IPS-NIHi11 (cell line): ENCODE measurements at regions not wholly inside any gene's neighbourhood (a gene's known extent, or its start where the extent isn't known, plus 50 kb on each side); places are given as distances from the start of the nearest gene placed in this dataset.
"Not testable (repeated sequence)": the region's sequence is repeated elsewhere in the genome, so short reads cannot be mapped to it uniquely, and the experiment has no call there.

Source experiments
- DNase-seq: peaks from one replicate; pipeline ENCODE4 v3.0.0; 2012; ENCODE audit warnings: mixed read lengths, low spot score

GRCh38 chr9:100639854-100640253 is 62.0 kb downstream of the CAVIN4 start:
- no peak for DNase-seq

- DNase-seq: no peak
These were observed 62.7 kb downstream of the CAVIN4 start for GRCh38 chr9:100640447-100641050.

DNA sequence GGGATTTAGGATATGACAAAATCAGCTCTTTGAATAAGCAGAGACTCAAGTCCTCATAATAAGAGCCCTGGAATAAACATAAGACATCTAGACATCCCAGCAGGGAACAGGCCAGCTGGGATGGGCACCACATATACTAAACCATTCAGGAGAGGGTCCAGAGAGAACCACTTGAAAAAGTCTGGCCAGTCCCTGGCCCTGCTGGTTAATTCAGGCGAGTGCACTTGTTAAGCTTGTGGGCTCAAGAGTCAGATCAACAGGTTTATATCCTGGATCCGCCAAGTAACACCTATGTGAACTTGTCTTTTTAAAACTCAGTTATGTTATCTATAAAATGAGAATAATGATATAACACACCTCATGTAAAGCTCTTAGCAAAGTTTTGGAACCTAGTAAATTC is 63.3 kb downstream of the CAVIN4 start:
- DNase-seq: no peak

- DNase-seq: no peak
These were observed 75.0 kb downstream of the CAVIN4 start for GRCh38 chr9:100652850-100653249.

GRCh38 chr9:100653643-100654334 is 75.9 kb downstream of the CAVIN4 start:
- DNase-seq: no peak

DNA sequence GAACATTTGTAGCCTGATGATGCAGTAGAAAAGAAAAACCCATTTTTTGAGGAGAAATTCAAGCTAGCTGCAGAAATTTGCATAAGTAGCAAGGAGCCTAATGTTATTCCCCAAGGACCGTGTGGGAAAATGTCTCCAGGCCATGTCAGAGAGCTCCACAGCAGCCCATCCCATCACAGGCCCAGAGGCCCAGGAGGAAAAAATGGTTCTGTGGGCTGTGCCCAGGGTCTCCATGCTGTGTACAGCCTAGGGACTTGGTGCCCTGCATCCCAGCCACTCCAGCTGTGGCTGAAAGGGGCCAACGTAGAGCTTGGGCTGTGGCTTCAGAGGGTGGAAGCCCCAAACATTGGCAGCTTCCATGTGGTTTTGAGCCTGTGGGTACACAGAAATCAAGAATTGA is 79.0 kb downstream of the CAVIN4 start:
- DNase-seq: not testable (repeated sequence)

DNA sequence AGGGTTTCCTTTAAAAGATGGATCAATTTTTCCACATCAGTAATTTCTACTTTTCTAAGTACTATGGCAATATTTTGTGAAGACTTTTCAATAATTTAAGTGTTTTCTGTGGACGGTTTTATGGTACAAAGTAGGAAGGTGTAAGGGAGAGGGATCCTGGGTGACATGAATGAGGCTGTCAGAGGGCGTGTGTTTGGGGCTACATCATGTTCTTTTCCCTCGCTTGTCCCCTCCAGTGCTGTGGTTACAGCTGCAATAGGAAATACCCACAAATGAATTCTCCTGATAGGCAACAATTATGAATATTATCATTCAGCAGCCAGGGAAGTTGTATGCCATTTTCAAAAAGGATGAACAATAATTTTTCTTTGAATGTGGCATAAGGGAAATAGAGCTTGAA is 83.8 kb downstream of the CAVIN4 start:
- no peak for DNase-seq

DNA sequence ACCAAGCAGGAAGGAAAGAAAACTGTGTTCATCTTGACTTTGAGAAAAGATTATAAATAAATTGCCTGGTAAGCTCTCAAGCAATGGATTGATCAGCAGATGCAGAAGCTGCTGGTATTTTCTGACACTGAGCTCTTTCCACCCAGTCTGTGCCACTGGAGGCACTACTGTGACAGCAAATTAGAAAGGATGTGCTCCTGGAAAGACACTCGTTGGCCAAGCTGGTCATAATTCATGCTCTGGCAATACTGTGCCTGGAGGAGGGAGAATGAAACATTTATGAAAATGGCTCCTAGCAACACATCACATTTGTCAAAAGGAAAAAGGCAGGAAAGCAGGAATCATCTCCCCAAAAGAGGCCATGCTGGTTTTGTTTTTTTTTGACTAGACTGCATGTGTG is 84.2 kb downstream of the CAVIN4 start:
- DNase-seq: no peak

DNA sequence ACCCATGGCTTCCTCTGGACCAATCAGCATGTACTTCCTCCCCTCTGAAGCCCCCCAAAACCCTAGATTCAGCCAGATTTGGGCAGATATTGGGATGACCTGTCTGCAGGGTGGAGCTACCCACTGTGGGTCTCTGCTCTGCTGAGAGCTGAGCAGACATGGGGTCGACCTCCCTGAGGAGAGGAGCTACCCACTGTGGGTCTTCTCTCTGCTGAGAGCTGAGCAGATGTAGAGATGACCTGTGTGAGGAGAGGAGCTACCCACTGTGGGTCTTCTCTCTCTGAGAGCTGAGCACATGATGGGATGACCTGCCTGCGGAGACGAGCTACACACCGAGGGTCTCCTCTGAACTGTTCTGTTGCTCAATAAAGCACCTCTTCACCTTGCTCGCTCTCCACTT is 89.6 kb downstream of the CAVIN4 start:
- no peak for DNase-seq

DNA sequence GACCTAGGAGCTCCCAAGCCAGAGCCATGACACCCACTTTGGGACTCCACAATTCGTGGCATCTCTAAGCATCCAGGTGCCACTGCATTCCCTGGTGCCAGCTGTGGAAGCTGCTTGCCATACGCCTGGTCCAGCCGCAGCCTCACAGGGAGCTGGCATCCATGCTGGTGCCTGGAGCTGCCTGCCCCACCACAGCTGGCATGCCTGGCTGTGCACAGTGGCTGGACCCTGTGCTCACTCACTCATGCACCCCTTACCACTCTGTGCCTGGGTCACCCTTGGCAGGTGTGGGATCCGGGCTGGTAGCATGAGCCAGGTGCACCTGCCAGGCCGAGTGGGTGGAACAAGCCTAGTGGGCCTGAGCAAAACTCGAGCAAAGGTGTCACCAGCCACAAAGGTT is 90.1 kb downstream of the CAVIN4 start:
- DNase-seq: no peak

- peak; percentile 25 for DNase-seq
These were observed 92.1 kb downstream of the CAVIN4 start for GRCh38 chr9:100669968-100670367.

DNA sequence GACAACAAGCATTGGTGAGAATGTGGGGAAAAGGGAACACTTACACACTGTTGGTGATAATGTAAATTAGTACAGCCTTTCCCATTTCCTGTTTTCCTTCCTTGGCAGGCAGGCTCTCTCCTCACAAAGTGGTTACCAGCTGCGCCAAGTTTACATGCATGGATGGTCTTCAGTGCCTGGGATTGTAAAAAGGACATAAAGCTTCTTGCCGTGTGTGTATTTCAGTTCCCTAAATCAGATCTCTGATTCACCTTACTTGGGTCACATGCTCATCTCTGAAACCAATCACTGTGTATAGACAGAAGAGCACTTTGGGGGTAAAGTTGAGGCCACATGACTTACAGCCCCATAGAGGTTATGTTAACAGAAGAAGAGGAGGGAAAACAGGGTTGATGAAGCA is 92.8 kb downstream of the CAVIN4 start:
- no peak for DNase-seq

DNA sequence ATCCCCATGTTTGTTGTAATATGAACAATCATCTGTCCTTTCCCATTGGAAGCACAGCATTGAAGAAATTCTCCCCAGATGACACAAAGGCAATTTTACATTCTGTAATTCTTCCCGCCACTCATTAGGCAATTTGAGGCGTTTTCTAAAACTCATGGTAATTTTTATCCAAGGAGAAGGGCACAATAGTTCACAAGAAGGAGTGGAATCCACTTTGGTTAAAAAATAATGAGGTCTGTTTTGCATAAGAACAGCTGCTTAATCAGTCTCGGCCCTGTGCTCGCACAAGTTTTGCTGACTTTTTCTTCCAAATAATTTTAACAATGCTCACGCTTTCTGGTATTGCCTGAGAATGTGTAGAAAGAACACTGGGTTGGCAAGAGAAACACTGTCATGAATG is 94.0 kb downstream of the CAVIN4 start:
- no peak for DNase-seq

GRCh38 chr9:100673249-100673648 is 95.4 kb downstream of the CAVIN4 start:
- DNase-seq: no peak

GRCh38 chr9:100674419-100675122 is 96.7 kb downstream of the CAVIN4 start:
- no peak for DNase-seq

DNA sequence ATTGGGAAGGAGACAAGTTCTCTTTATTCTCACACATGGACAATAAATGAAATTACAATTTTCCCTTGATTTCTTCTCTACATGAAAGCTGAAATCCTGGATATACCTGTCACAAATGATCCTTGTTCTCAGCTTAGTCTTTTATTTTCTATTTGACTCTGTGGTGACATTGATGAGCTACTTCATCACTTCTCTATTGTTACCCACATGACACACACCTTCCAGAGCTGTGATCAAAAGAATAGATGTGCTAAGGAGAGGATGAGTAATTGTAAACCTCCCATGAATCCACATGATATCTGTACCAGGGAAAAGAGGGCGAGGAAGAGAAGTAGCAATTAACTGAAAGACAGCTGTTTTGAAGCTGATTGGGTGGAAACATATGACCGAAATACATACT is 102.0 kb downstream of the CAVIN4 start:
- no peak for DNase-seq

GRCh38 chr9:100686420-100686819 is 108.5 kb downstream of the CAVIN4 start:
- DNase-seq: no peak

DNA sequence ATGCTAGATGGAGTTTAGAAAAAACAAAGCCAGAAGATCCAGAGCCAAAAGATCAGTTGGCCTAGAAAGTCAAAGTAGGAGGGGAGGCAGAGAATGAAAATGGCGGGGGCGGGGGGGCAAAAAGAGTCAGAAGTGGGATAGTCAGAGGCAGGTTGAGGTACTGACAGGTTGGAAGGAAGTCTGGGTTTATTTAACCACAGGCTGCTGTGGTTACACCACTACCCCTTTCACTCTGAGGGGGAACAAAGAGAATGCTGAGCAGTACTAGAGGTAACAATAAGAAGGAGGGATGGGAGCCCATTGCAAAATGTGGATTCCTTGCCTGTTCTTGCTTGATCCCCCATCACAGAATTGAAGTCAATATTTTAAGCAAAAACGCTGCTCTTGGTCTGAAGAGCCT is 111.8 kb downstream of the CAVIN4 start:
- no peak for DNase-seq

DNA sequence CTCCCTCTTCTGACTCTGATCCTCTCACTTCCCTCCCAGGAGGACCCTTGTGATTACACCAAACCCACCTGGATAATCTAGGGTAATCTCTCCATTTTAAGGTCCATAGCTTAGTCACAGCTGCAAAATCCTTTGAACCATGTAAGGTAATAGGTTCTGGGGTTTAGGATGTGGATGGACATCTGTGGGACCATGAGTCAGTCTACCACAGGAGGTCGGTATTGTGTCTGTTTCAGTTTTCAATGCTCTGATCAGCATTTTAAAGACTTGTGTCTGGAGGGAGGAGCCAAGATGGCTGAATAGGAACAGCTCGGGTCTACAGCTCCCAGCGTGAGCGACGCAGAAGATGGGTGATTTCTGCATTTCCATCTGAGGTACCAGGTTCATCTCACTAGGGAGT is 112.6 kb downstream of the CAVIN4 start:
- no peak for DNase-seq

GRCh38 chr9:100697339-100697738 is 119.5 kb downstream of the CAVIN4 start:
- DNase-seq: no peak

DNA sequence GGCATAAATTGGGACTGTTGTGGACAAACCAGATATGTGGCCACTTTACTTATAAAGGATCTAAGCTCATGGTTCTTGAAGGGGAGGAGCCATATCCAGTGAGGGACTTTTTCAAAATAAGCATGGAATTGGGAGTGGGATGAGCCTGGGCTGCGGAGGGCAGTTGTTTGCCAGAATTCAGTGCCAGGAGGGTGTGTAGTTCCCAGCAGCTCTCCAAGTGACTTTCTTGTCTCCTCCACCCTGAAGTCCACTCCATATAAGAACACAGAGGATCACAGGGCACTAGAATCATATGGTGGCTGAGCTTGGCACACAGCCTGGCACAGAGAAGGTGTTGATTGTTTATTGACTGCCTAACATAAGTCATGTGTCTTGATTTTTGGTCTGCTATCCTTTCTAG is 121.1 kb downstream of the CAVIN4 start:
- DNase-seq: no peak

- no peak for DNase-seq
These were observed 121.8 kb downstream of the CAVIN4 start for GRCh38 chr9:100699668-100700067.

DNA sequence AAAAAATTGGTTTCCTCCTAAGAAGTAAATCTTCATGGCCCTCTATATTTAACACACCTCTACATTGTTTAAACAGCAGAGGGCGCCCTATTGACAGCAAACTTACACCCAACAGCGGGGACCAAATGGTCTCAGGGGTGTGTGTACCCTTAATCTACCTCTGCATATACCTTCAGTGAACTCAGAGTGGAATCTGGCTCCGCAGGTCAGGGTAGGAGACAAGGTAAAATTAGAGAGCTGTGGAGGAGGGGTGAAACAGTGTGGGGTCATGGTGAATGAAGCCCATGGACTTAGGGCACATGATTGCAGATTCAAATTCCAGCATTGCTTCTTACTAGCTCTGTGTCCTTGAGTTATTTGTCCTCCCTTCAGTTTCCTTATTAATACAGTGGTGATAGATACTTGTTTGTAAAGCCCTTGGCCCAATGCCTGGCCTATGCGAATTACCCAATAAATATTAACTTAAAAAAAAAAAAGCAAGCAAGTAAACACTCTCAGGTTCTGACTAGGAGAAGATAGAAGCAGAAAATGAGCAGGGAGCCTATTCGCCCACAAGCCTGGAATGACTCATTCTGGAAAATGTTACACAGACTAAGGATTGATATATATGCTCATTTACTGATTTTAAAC is 122.9 kb downstream of the CAVIN4 start:
- peak; percentile 62 for DNase-seq
